Prostate gland (tissue), 2 donors: ENCODE measurements at regions not wholly inside any gene's neighbourhood (a gene's known extent, or its start where the extent isn't known, plus 50 kb on each side); places are given as distances from the start of the nearest gene placed in this dataset.

Experiments
- CTCF ChIP-seq, 4 experiments: fragments of 200-600 bp in 2 of 4; fragments of 450-650 bp in 2 of 4; sonication (generic) in 2 of 4; IDR thresholded peaks; 1 replicate in 3 of 4; 2 replicates in 1 of 4; pipeline ENCODE4 v1.5.1; 2016 to 2019; ENCODE audit warnings: antibody characterized with exemption in 4 of 4, mild to moderate bottlenecking in 2 of 4, moderate library complexity in 2 of 4
- POLR2A ChIP-seq: fragments of 450-650 bp; IDR thresholded peaks from one replicate; pipeline ENCODE4 v1.6.1; 2016; ENCODE audit warnings: antibody characterized with exemption, mild to moderate bottlenecking

GRCh38 chr11:42412590-42412989 lies 899.2 kb upstream of the API5 start:
- TF ChIP-seq CTCF (IDR thresholded peaks at IDR 0.05), result no peak
- no peak for TF ChIP-seq POLR2A
